HCT116 (cell line): ENCODE measurements at regions not wholly inside any gene's neighbourhood (a gene's known extent, or its start where the extent isn't known, plus 50 kb on each side); places are given as distances from the start of the nearest gene placed in this dataset.

ENCODE experiments used
- ATAC-seq: fragments of 200-7000 bp; cut with Tn5 transposase; 2 replicates; pipeline ENCODE4 v1.9.1; 2020; ENCODE audit warnings: mild to moderate bottlenecking, moderate library complexity
- BruUV-seq: library from RNA; stranded (reverse); fragments of 400-500 nt; replicated peaks from 2 replicates; lab custom pipeline; 2021; lab: Mats Ljungman, UMichigan
- CTCF ChIA-PET: fragments of 300-600 bp; sonication (Branson Sonifier 250); formaldehyde crosslinking; loops from one replicate; lab custom pipeline; 2021; ENCODE audit warnings: antibody characterized with exemption; lab: Charles Lee
- POLR2A ChIA-PET: fragments of 300-600, 350-600 bp; sonication (Branson Sonifier 250); formaldehyde crosslinking; loops from one replicate; lab custom pipeline; 2021; ENCODE audit warnings: antibody characterized with exemption; lab: Charles Lee
- RAD21 ChIA-PET, 2 experiments: fragments of 300-600 bp; sonication (Branson Sonifier 250); formaldehyde crosslinking; loops; one replicate each; lab custom pipeline; 2023; ENCODE audit warnings: low total read pairs in 2 of 2; ENCODE audit not compliant: uncharacterized antibody in 2 of 2, unreplicated experiment in 2 of 2, low non-redundant PET in 1 of 2; lab: Charles Lee
- DNase-seq: peaks from one replicate; pipeline ENCODE4 v3.0.0-alpha.2; 2010; ENCODE audit warnings: low read depth, low spot score
- H2AFZ ChIP-seq: fragments of 200-600 bp; shearing (Covaris generic), sonication (generic); 2 replicates; pipeline ENCODE4 v1.6.1; 2017; ENCODE audit warnings: low read depth, mixed run types, mixed read lengths, antibody characterized with exemption, low read length; ENCODE audit not compliant: poor library complexity, severe bottlenecking
- H3K27ac ChIP-seq: 2 replicates; pipeline ENCODE4 v1.5.1; 2012; ENCODE audit warnings: low read depth, low read length
- H3K27me3 ChIP-seq: fragments of 200-600 bp; sonication (generic); 2 replicates; pipeline ENCODE4 v1.6.1; 2016; ENCODE audit warnings: mixed run types, low read length, mixed read lengths; ENCODE audit not compliant: insufficient read depth
- H3K36me3 ChIP-seq, 2 experiments: fragments of 200-500 bp in 1 of 2; fragments of 200-600 bp in 1 of 2; sonication (Bioruptor generic) in 1 of 2; sonication (generic) in 1 of 2; 2 replicates each; pipeline versions ENCODE4 v1.5.1 to v1.6.1; 2014 to 2016; ENCODE audit warnings: low read length in 2 of 2, inconsistent platforms in 1 of 2, mixed read lengths in 1 of 2, mixed run types in 1 of 2; ENCODE audit not compliant: insufficient read depth in 2 of 2, control insufficient read depth in 1 of 2
- H3K4me1 ChIP-seq, 2 experiments: fragments of 200-600 bp in 1 of 2; sonication (generic) in 1 of 2; 2 replicates each; pipeline versions ENCODE4 v1.5.1 to v1.6.1; 2012 to 2017; ENCODE audit warnings: low read length in 2 of 2, inconsistent platforms in 1 of 2, mild to moderate bottlenecking in 1 of 2, mixed read lengths in 1 of 2, mixed run types in 1 of 2, moderate library complexity in 1 of 2; ENCODE audit not compliant: insufficient read depth in 2 of 2, control insufficient read depth in 1 of 2
- H3K4me2 ChIP-seq: fragments of 200-600 bp; sonication (generic); 2 replicates; pipeline ENCODE4 v1.6.1; 2017; ENCODE audit warnings: mixed run types, low read length, mixed read lengths
- H3K4me3 ChIP-seq, 2 experiments: fragments of 200-600 bp in 1 of 2; sonication (generic) in 1 of 2; replicated peaks in 1 of 2; 2 replicates each; pipeline ENCODE4 v1.5.1; 2011 to 2016; ENCODE audit warnings: low read length in 2 of 2, control low read depth in 1 of 2, low read depth in 1 of 2, mild to moderate bottlenecking in 1 of 2, mixed read lengths in 1 of 2, mixed run types in 1 of 2
- H3K79me2 ChIP-seq: fragments of 200-600 bp; sonication (generic); 2 replicates; pipeline ENCODE4 v1.6.1; 2017; ENCODE audit warnings: mild to moderate bottlenecking, mixed run types, low read length, moderate library complexity, mixed read lengths; ENCODE audit not compliant: insufficient read depth
- H3K9ac ChIP-seq: fragments of 200-600 bp; sonication (generic); 2 replicates; pipeline ENCODE4 v1.6.1; 2016; ENCODE audit warnings: low read length, mixed read lengths
- H3K9me2 ChIP-seq: fragments of 200-600 bp; sonication (generic), shearing (Covaris generic); 2 replicates; pipeline ENCODE4 v1.6.1; 2017; ENCODE audit warnings: mixed run types, mild to moderate bottlenecking, moderate library complexity; ENCODE audit not compliant: insufficient read depth
- H3K9me3 ChIP-seq, 2 experiments: fragments of 200-500 bp in 1 of 2; fragments of 200-600 bp in 1 of 2; sonication (Bioruptor generic) in 1 of 2; sonication (generic) in 1 of 2; 2 replicates each; pipeline ENCODE4 v1.6.1; 2014 to 2017; ENCODE audit warnings: low read length in 2 of 2, mixed read lengths in 2 of 2, inconsistent platforms in 1 of 2, low read depth in 1 of 2, mild to moderate bottlenecking in 1 of 2, mixed run types in 1 of 2, moderate library complexity in 1 of 2; ENCODE audit not compliant: control insufficient read depth in 1 of 2, insufficient read depth in 1 of 2
- H4K20me1 ChIP-seq: fragments of 200-600 bp; sonication (generic), shearing (Covaris generic); 2 replicates; pipeline ENCODE4 v1.6.1; 2017; ENCODE audit warnings: mixed run types, mild to moderate bottlenecking, moderate library complexity; ENCODE audit not compliant: insufficient read depth
- CBX3 ChIP-seq: IDR thresholded peaks from 2 replicates; pipeline ENCODE4 v1.6.1; 2012; ENCODE audit warnings: low read depth
- JUND ChIP-seq: IDR thresholded peaks from 2 replicates; pipeline ENCODE4 v1.6.1; 2012
- SP1 ChIP-seq: IDR thresholded peaks from 2 replicates; pipeline ENCODE4 v1.6.1; 2012; ENCODE audit warnings: low read depth
- TCF7L2 ChIP-seq: IDR thresholded peaks from 2 replicates; pipeline ENCODE4 v1.7.0; 2011; ENCODE audit warnings: borderline replicate concordance, inconsistent platforms; ENCODE audit not compliant: insufficient read depth, insufficient read length; ENCODE audit errors: extremely low read depth
- ZNF274 ChIP-seq: fragments of 200-500 bp; sonication (Bioruptor generic); IDR thresholded peaks from 2 replicates; pipeline ENCODE4 v1.6.1; 2014; ENCODE audit warnings: mild to moderate bottlenecking, low read depth, low read length, inconsistent platforms
- intact Hi-C: fragments of 100-400 bp; cut with micrococcal nuclease; formaldehyde crosslinking; loops from 2 replicates; pipeline ENCODE4 v1.10.0; 2022
- TF ChIP-seq, protein P1 (sequence below), 3 experiments: fragments of 200-600 bp in 1 of 3; sonication (generic) in 1 of 3; IDR thresholded peaks in 2 of 3; conservative IDR thresholded peaks in 1 of 3; 2 replicates each; pipeline ENCODE4 v1.5.1; 2012 to 2017; ENCODE audit warnings: low read depth in 2 of 3, low read length in 2 of 3, antibody characterized with exemption in 1 of 3, borderline replicate concordance in 1 of 3, control low read depth in 1 of 3, mild to moderate bottlenecking in 1 of 3, mixed read lengths in 1 of 3, mixed run types in 1 of 3, moderate library complexity in 1 of 3; ENCODE audit not compliant: insufficient read depth in 1 of 3
- TF ChIP-seq, protein P2 (sequence below): IDR thresholded peaks from 2 replicates; pipeline ENCODE4 v1.6.1; 2012
- TF ChIP-seq, protein P3 (sequence below): IDR thresholded peaks from 2 replicates; pipeline ENCODE4 v1.6.1; 2012; ENCODE audit warnings: low read depth

DNA sequence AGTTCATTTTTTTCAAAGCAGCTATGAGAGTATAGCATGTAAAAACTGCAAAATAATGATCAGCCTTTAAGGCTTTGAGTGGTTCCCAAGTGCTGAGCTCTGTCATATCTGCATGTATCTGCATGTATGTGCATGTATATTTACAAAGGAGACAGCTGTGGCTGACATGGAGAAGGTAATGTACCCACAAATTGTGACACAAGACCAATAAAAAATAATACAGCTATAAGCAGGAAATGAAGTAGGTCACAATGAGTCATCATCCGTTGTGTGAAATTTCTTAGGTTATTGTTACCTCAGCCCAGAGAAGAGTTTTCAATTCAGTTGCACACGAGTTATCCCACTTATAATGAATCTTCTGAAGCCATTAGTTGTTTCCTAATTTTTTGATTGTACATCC lies 60.9 kb upstream of the MED4 start (continued):
- TF ChIP-seq JUND (peak; percentile 71), SP1 (peak; percentile 60)
- TF ChIP-seq, all 23 proteins: peak for 7

DNA sequence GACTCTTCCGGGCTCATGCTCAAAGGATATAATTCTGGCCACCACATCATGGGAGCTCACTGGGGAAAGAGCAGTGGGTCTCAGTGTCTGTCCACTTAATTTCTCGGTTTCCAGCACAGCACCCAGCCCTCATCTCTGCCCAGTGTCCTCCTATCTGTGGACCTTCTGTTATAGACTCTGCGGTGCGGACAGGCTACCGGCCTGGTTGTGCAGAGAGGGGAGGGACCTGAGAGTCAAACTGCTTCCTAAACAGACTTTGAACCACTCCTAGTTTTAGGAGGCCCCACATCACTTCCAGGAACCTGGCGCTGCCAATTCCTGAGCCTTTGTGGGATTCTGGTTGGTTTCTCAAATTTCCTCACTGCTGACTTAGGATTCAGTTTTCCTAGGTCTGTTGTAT lies 59.8 kb upstream of the MED4 start:
- DNase-seq (no peak), ATAC-seq (no peak)
- H3K4me1 ChIP-seq: peaks cover 21 to 32% of the 10 kb centered on the region in 2 experiments
- no peaks in the 10 kb centered on the region for H4K20me1 ChIP-seq
- CTCF ChIA-PET: no interaction called here
- POLR2A ChIA-PET: no interaction called here
- no peaks in the 10 kb centered on the region for H3K36me3 ChIP-seq
- intact Hi-C loops: no loop called here
- H3K9me3 ChIP-seq: no peaks in the 10 kb centered on the region
- peak overlapping the region; percentile 21; the same call in 1 of the 2 replicates for H3K4me2 ChIP-seq
- BruUV-seq: no TSS peak
- no peak overlapping the region for H2AFZ ChIP-seq
- H3K4me3 ChIP-seq: no peak overlapping the region
- no peaks in the 10 kb centered on the region for H3K9me2 ChIP-seq
- H3K27ac ChIP-seq: no peak overlapping the region
- H3K27me3 ChIP-seq: no peaks in the 10 kb centered on the region
- TF ChIP-seq, protein P1, sequence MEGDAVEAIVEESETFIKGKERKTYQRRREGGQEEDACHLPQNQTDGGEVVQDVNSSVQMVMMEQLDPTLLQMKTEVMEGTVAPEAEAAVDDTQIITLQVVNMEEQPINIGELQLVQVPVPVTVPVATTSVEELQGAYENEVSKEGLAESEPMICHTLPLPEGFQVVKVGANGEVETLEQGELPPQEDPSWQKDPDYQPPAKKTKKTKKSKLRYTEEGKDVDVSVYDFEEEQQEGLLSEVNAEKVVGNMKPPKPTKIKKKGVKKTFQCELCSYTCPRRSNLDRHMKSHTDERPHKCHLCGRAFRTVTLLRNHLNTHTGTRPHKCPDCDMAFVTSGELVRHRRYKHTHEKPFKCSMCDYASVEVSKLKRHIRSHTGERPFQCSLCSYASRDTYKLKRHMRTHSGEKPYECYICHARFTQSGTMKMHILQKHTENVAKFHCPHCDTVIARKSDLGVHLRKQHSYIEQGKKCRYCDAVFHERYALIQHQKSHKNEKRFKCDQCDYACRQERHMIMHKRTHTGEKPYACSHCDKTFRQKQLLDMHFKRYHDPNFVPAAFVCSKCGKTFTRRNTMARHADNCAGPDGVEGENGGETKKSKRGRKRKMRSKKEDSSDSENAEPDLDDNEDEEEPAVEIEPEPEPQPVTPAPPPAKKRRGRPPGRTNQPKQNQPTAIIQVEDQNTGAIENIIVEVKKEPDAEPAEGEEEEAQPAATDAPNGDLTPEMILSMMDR (IDR thresholded peaks at IDR 0.05 in 2 of 3, conservative IDR thresholded peaks at IDR 0.05 in 1 of 3; ENCODE audit: borderline replicate concordance in 1 of 3, insufficient read depth in 1 of 3, low read depth in 2 of 3, low read length in 2 of 3): no peak
- no peak for TF ChIP-seq CBX3
- TF ChIP-seq, all 23 proteins: peak for 0
- Histone ChIP-seq H3K79me2 (no peaks in the 10 kb centered on the region), H3K9ac (no peak overlapping the region)
- RAD21 ChIA-PET: no interaction called here

DNA sequence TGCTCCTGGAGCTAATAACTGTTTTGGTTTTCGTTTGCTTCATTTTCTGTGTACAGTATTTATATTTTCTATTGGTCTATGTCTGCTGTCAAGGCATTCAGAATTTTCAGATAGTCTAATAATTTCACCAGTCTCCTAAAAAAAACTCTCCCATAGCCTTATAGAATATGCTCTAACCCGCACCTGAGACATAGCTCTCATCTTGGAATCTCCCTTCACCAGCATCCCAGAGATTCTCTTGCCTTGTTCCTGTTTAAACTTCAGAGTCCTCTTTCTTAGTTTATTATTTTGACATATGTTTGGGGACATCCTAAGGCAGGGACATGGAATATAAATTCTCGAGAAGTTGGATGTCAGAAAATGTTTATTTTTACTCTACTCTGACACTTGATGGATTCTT lies 58.3 kb upstream of the MED4 start:
- ATAC-seq (no peak), DNase-seq (no peak)
- H3K9me2 ChIP-seq: no peaks in the 10 kb centered on the region
- intact Hi-C loops: no loop called here
- H2AFZ ChIP-seq: no peak overlapping the region
- ChIA-PET RAD21 (no interaction called here), CTCF (no interaction called here), POLR2A (no interaction called here)
- H3K36me3 ChIP-seq: no peaks in the 10 kb centered on the region
- no peak overlapping the region for H3K27ac ChIP-seq
- no TSS peak for BruUV-seq
- H3K4me2 ChIP-seq: no peak overlapping the region
- no peaks in the 10 kb centered on the region for H4K20me1 ChIP-seq
- H3K4me1 ChIP-seq: peaks cover 21 to 26% of the 10 kb centered on the region in 2 experiments
- H3K9me3 ChIP-seq: no peaks in the 10 kb centered on the region
- no peaks in the 10 kb centered on the region for H3K79me2 ChIP-seq
- H3K27me3 ChIP-seq: no peaks in the 10 kb centered on the region
- H3K9ac ChIP-seq: no peak overlapping the region
- H3K4me3 ChIP-seq: no peak overlapping the region
- TF ChIP-seq, protein P2, sequence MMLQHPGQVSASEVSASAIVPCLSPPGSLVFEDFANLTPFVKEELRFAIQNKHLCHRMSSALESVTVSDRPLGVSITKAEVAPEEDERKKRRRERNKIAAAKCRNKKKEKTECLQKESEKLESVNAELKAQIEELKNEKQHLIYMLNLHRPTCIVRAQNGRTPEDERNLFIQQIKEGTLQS: no peak
- TF ChIP-seq, protein P3, sequence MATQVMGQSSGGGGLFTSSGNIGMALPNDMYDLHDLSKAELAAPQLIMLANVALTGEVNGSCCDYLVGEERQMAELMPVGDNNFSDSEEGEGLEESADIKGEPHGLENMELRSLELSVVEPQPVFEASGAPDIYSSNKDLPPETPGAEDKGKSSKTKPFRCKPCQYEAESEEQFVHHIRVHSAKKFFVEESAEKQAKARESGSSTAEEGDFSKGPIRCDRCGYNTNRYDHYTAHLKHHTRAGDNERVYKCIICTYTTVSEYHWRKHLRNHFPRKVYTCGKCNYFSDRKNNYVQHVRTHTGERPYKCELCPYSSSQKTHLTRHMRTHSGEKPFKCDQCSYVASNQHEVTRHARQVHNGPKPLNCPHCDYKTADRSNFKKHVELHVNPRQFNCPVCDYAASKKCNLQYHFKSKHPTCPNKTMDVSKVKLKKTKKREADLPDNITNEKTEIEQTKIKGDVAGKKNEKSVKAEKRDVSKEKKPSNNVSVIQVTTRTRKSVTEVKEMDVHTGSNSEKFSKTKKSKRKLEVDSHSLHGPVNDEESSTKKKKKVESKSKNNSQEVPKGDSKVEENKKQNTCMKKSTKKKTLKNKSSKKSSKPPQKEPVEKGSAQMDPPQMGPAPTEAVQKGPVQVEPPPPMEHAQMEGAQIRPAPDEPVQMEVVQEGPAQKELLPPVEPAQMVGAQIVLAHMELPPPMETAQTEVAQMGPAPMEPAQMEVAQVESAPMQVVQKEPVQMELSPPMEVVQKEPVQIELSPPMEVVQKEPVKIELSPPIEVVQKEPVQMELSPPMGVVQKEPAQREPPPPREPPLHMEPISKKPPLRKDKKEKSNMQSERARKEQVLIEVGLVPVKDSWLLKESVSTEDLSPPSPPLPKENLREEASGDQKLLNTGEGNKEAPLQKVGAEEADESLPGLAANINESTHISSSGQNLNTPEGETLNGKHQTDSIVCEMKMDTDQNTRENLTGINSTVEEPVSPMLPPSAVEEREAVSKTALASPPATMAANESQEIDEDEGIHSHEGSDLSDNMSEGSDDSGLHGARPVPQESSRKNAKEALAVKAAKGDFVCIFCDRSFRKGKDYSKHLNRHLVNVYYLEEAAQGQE: no peak
- no peak for TF ChIP-seq JUND
- no peak for TF ChIP-seq TCF7L2
- TF ChIP-seq ZNF274: no peak
- TF ChIP-seq, protein P1 (IDR thresholded peaks at IDR 0.05 in 2 of 3, conservative IDR thresholded peaks at IDR 0.05 in 1 of 3; ENCODE audit: borderline replicate concordance in 1 of 3, insufficient read depth in 1 of 3, low read depth in 2 of 3, low read length in 2 of 3): no peak
